Superior temporal gyrus (tissue), 1 donor: ENCODE measurements at regions not wholly inside any gene's neighbourhood (a gene's known extent, or its start where the extent isn't known, plus 50 kb on each side); places are given as distances from the start of the nearest gene placed in this dataset.

Experiments
- DNase-seq: peaks from one replicate; pipeline ENCODE4 v3.0.0-alpha.2; 2016; ENCODE audit errors: extremely low spot score

DNA sequence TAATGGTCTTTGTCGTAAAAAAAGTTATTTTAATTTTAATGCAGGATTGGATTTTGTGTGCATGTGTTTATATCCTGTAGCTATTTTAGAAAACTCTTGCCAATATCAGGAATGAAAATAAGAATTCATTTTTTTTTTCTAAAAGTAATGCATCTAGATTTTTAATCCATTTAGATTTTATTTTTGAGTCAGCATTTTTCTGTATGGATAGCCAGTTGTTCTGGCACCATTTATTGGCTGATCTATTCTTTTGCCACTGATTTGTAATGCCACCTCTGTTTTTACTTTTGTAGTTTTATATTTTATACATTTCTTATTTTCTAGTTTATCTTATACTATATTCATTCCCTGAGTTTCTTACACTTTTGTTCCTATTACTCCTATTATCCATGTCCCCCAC, 343.0 kb downstream of the FOXG1 start:
- DNase-seq = no peak

DNA sequence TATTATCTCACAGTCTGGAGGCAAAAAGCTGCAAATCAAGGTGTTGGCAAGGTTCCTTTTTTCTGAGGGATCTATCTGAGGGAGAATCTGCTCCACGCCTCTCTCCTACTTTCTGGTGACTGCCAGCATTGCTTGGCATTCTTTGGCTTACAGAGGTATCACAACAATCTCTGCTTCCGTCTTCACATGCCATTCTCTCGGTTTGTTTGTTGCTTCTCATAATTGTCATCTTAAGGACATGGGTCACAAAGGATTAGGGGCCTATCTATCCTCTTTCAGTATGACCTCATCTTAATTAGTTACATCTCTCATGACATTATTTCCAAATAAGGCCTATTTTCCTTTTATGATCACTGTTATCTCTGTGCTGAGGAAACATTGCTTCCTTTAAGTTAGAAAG, 345.0 kb downstream of the FOXG1 start:
- DNase-seq = no peak

DNA sequence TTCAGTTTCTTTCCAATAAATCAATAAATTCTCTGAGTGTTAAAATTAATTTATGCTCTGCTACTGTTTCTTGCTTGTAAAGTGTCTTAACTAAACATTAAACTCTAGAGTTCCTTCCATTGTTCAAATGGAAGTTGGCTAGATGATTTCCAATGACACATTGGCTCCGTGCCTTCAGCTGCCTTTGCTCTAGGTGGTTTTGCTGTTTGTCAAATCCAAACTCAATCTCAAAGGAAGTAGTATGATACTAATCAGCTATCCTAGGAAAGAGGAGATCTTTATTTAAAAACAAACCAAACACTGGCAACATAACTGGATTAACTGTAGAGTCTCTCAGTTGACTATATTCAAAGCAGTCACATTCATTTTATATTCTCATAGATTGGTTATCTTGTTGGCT, 356.4 kb downstream of the FOXG1 start:
- DNase-seq = no peak

DNA sequence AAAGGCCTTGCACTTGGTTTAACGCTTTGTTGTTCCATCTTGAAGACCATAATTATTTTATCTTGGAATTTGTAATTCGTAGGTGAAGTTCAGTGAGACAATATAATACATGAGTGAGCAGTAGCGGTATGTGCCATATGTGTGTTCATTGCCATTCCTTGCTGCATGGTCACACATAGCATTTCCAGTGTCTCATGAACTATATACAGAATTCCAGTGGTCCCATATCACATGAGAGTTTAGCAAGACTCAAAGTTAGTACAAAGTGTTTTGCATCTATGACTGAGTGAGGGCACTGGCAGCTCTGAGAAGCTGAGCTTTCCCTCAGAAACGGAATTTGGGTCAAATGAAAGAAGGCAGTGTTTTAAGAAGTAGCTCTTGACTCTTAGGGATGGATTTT, 359.8 kb downstream of the FOXG1 start:
- DNase-seq = no peak

DNA sequence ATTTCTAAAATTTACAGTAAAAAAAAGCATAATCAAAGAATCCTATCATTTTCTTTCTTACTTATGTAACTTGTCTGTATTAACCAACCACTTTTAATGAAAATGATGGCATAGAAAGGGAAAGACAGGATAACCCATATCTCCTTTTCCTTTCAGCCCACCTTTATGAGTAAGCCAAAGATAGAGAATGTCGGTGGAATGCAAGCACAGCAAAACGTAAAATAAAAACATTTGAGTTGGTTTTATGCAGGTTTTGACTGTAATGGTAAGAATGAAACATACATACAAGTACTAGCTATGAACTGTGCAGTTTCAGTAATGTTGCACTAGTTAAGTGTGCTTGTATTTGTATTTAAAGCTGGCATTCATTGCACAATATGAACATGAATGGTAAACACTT, 360.3 kb downstream of the FOXG1 start:
- DNase-seq = no peak

DNA sequence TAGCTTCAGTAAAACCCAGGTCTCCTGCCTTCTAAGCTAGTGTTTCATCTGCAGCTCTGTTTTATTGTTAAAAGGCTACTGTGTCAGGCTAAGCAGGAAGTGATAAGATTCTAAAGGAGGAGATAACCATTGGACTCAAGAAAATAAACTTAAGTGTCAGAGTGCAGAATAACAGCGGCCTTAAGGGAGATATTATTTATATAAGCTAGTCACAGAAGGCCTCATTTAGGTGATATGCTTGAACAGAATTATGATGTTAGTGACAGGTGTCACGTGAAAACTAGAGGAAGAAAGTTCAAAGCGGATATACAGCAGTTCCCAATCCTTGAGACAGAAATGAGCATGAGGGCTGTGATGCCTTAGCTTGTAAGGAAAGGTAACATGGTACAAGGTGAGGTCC, 373.4 kb downstream of the FOXG1 start:
- no peak for DNase-seq

DNA sequence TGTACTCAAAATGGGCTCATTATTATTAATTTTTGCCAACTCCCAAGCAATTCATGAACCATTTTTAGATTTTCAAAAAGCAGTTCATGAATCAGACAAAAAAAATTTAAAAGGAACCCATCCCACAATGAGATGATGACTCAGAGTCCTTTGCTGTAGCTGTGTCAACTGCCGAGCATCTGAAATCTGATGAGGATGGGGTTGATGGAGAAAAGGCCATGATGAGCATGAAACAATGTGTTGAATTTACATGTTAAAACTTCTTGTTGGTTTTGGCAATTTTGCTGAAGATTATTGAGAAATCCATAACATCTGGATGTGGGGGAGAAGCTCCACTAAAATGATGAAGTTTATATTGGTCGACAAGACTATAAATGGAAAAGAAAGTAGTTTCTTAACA, 378.0 kb downstream of the FOXG1 start:
- DNase-seq = no peak

DNA sequence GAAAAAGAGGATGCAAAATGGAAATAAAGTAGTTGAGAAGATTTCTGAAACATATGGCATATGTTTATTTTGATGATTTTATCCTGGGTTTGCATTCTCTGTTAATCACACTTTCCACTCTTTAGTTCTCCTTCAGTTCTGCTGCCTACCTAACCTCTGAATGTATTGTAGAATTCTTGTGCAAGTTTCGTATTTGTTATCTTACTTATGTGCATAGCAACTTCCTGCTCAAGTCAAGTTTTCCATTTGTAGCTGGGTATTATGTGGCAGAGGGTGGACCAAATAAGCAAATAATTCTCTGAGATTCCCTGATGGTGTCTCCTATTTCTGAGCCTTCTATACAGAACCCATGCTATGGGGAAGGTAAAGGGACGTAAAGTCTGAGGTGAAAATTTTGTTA, 381.6 kb downstream of the FOXG1 start:
- no peak for DNase-seq

DNA sequence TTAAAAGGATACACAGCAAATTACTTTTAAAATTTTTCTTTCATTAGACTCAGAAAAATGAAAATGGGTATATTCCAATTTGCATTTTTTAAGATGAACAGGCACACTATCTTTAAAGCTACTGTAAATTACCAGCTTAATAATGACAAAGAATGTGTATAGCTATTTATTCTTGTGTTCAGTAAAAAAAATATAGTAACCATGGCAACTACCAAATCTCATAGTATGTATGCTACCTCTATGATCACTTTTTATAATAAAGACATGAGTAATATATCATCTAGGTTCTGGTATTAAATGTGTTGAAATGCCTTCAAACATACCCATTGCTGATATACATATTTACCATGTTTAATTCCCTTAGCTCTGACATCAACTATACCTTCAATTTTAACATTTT, 383.2 kb downstream of the FOXG1 start:
- DNase-seq = no peak

DNA sequence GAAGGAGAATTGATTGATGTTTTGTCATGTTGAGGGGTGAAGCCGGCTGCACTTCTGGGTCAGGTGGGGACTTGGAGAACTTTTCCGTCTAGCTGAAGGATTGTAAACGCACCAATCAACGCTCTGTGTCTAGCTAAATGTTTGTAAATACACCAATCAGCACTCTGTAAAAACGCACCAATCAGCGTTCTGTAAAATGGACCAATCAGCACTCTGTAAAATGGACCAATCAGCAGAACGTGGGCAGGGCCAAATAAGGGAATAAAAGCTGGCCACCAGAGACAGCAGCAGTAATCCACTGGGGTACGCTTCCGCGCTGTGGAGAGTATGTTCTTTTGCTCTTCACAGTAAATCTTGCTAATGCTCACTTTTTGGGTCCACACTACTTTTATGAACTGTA, 384.1 kb downstream of the FOXG1 start:
- DNase-seq = no peak

DNA sequence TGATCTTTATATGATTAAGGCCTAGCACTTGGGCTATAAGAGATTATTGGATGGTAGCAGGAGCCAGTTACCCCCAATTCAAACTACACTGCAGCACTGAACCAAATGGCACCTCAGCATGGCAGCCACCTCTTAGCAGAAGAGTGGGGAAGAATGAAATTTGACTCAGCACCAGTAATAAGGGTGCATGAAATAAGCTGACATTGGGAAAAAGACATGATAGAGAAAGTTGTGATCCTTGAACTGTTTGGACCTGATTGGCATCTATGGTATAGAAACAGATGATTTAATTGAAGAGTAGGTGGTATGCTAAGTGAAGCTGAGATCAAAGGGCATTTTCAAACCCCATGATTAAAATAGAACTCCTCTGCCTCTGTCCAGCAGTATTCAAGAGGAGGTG, 389.5 kb downstream of the FOXG1 start:
- no peak for DNase-seq

DNA sequence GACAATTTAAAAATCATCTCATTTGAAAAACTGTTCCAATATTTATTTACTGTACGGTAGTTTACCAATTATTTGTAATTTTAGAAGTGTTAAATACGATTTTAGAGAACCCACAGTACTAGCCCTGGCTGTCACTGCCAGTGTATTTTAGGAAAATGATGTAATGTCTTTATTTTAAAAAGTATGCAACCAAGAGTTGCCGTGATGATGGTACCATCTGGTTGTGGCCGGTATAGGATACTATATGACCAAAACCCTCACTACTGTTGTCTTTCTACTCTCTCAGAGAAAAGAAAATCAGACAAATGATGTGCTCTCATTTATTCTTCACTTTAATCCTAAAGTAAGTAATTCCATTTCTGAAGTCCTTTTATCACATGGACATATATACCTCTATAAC, 395.0 kb downstream of the FOXG1 start:
- peak; percentile 38 for DNase-seq

DNA sequence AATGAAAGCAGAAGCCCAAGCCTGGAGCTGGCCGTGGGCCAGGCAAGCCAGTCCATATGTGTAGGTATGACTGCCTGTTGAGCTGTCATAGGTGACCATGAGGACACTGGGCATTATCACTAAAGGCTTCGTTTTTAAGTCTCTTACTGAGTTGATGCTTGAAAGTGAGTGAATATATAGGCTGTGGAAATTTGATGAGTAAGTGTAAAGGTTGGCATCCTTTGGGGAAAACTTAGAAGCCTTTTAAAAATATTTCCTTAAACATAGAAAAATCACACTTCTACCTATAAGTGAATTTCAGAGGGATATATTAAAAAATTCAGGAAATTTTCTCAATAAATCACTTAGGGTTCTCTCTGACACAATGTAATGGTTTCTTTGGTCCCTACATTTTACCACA, 396.5 kb downstream of the FOXG1 start:
- DNase-seq = no peak

DNA sequence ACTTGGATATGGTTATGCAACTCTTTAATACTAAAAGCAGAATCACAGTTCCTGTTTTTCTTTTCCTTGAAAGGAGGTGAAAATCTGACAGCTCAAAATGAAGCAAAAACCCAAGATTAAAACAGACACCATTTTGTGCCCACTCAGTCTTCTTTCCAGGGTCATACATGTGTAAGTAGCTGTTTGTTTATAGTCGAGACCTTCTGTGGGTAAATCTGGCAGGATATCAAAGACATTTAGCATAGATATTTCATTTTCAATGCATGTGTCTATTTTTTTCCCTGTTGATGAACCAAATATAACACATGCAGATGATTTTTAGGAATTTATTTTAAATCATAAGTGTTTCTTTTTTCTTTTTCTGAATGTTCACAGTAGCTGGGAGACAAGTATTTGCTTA, 398.8 kb downstream of the FOXG1 start:
- DNase-seq = peak; percentile 48

DNA sequence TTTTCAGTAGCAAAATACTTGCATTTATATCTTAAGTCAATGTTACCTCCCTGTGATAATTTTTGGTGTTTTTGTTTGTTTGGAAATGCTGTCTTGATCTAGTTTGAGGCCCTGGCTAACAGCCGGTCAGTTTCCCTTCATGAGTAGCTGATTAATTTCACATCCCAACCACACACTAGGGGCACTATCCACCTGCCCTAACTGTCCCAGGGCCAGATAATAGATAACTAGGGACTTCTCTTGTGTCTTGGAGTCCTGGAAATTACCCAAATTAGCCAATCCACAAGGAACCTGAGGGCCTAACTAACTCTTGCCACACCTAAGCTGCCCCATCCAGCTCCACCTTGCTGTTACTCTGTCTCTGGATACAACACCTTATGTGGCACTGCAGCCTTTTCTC, 399.9 kb downstream of the FOXG1 start:
- DNase-seq = no peak

DNA sequence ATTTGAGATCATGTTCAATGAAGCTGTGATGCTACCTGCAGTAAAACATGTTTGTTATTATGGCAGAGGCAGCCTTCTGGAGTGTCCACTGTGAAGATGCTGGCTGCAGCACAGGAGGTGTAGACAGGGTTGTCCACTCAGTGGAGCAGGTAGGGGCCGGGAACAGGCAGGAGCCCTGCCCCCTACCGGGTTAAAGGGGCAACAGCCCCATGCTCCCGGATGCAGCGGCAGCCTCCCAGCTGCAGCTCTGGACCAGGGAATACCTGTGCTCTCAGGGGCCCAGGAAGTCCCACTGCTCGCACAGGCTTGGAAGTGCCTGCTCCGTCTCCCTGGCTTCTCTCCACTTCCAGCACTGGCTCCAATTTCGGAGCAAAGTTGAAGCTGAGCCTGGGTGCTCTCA, 401.6 kb downstream of the FOXG1 start:
- no peak for DNase-seq

DNA sequence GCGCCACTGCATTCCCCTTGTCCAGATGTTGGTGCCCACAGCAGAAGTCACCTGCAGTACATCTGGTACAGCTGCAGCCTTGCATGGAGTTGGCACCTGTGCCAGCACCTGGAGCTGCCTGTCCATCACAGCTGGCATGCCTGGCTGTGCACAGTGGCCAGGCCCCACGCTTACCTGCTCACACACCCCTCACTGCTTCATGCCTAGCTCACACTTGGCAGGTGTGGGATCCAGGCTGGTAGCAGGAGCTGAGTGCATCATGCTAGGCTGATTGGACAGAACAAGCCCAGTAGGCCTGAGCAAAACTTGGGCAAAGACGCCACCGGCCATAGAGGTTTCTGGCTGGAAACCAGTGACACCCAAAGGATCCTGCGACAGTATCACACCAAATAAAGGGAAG, 402.8 kb downstream of the FOXG1 start:
- DNase-seq = no peak

DNA sequence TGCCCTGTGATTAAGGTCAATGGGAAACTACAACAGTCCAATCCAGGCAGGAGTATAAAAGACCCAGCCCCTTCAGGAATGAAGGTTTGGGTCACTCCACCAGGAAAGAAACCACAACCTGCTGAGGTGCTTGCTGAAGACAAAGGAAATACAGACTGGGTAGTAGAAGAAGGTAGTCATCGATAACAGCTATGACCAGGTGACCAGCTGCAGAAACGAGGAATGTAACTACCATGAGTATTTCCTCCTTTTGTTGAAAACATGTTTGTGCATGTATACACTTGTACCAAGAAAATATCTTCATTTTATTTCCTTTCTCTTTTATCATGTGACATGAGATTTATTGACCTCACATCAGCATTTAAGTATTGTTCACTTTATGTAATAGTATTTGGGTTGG, 409.1 kb downstream of the FOXG1 start:
- no peak for DNase-seq

DNA sequence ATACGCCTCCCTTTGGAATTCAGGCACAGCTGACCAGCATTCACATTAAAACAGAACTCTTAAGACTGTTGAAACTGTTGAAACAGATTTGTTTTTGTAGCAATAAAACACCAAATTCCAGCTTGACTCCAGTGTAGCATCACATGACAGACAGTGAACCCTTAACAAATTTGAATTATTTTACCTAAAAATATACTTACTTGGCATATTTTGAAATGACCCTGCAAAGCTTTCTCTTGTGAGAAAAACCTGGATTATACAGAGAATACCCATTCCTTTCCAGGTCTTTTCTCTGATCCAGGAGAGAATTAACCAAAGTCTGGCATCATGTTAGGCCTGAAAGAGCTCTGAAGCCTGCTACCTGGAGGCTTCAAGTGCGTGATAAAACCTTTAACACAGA, 410.3 kb downstream of the FOXG1 start:
- no peak for DNase-seq

DNA sequence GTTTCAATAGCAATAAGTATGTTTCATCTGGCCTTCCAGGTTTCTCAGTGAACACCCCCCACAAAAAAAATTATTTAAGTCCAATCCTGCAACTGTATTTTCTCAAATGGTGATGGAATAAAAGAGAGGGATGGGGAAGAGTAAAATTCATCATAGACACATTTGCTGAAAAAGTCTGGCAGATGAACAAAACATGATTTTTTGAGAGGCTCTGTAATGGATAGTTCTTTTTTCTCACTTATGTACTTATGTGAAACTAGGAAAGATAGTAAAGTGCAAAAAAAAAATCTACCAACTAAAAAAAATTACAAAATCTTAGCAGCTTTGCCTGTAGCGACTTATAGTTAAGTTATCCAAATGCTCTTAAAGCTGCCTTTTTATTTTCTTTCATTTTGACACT, 412.4 kb downstream of the FOXG1 start:
- DNase-seq = peak; percentile 35

DNA sequence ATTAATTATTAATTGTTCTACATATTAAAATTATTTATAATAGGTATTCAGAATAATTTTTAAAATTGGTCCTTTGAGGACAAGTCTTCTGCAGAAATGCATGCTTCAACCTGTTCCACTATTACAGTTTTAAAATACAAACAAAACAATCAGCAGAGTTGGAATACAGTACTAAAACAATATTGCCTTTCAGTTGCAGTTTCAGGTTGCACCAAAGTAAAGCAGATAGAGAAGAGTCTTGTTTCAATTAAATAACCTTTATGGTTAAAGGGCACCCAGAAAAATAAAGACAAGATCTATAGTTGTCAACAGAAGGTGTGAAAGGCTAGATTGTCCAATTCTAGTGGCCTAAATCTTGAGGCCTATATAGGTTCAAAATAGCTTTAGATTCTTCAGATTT, 424.5 kb downstream of the FOXG1 start:
- DNase-seq = no peak

DNA sequence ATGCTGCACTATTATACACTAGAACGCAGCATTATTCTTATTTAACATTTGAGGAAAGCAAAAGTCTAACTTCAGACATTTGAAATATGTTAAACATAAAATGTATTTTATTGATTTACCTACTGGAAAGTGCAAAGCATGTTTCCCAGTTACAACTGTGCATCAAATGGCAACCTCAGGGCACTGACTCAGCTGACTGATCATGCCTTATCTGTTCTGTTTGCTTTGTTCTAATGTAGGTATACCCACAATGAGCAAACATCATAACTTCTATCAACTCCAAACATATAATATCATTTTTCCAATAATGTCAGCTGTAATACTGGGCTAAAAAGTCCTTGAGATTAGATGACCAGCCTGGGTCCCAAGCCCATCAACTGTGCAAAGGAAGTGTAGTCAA, 431.0 kb downstream of the FOXG1 start:
- DNase-seq = no peak

DNA sequence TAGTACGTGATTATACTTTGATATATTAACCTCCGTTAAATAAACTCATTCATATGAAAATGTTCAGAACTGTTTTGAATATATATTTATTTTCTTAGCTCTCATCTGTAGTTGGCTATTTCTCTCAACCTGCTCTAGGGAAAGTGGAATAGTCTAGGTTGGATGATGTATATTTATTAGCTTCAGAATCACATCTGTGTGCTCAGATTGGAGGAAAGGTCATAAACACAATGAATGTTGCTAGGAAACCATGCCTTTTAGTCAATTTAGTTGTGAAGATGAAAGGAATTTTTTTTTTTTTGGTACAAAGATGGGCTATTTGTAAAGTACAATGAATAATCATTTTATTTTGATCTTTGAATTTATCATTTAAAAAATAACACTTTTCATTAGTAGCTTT, 439.1 kb downstream of the FOXG1 start:
- DNase-seq = no peak

DNA sequence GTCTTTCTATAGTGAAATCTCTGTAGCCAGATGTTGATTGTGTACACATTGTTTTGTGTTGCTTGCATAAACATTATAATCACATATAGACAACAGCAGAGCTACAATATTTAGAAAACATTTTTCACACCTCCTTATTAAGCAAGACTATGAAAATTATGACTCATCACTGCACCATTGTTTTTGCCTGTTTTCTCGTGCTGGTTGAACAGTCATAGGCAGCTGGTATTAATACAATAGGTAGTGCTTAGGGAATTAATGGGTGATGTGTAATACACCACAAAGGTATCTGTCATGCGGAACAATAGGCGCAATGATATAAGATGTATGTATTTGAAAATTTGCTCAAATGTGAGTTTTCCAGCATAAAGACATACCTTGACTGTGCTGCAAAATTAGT, 449.3 kb downstream of the FOXG1 start:
- DNase-seq = no peak
